DND-41 (cell line): ENCODE measurements at regions not wholly inside any gene's neighbourhood (a gene's known extent, or its start where the extent isn't known, plus 50 kb on each side); places are given as distances from the start of the nearest gene placed in this dataset.

ENCODE experiments used
- ATAC-seq: fragments of 200-7000 bp; cut with Tn5 transposase; 3 replicates; pipeline ENCODE4 v1.9.1; 2021; ENCODE audit warnings: low read depth; ENCODE audit not compliant: insufficient read depth
- DNase-seq: peaks from one replicate; pipeline ENCODE4 v3.0.0-alpha.2; 2020
- H2AFZ ChIP-seq: 2 replicates; pipeline ENCODE4 v1.6.0; 2012; ENCODE audit warnings: low read depth, low read length
- H3K27ac ChIP-seq: 2 replicates; pipeline ENCODE4 v1.5.1; 2012; ENCODE audit warnings: low read length, inconsistent platforms
- H3K27me3 ChIP-seq: fragments of 200-600 bp; sonication (generic); 2 replicates; pipeline ENCODE4 v1.6.0; 2012; ENCODE audit warnings: low read length, mild to moderate bottlenecking, inconsistent platforms; ENCODE audit not compliant: insufficient read depth, poor library complexity
- H3K36me3 ChIP-seq: 2 replicates; pipeline ENCODE4 v1.5.1; 2012; ENCODE audit warnings: low read length, inconsistent platforms; ENCODE audit not compliant: insufficient read depth
- H3K4me1 ChIP-seq: 2 replicates; pipeline ENCODE4 v1.5.1; 2012; ENCODE audit warnings: mild to moderate bottlenecking, low read length; ENCODE audit not compliant: insufficient read depth
- H3K4me2 ChIP-seq: 2 replicates; pipeline ENCODE4 v1.6.0; 2012; ENCODE audit warnings: mild to moderate bottlenecking, moderate library complexity, low read length, inconsistent platforms; ENCODE audit not compliant: insufficient read depth
- H3K4me3 ChIP-seq, 2 experiments: fragments of 200-600 bp in 1 of 2; shearing (Covaris generic) in 1 of 2; 2 replicates each; pipeline ENCODE4 v1.5.1; 2012 to 2016; ENCODE audit warnings: inconsistent platforms in 2 of 2, low read length in 2 of 2, mild to moderate bottlenecking in 2 of 2, low read depth in 1 of 2, moderate library complexity in 1 of 2
- H3K79me2 ChIP-seq: 2 replicates; pipeline ENCODE4 v1.6.0; 2012; ENCODE audit warnings: low read length, inconsistent platforms; ENCODE audit not compliant: insufficient read depth
- H3K9ac ChIP-seq: 2 replicates; pipeline ENCODE4 v1.6.0; 2012; ENCODE audit warnings: low read depth, mild to moderate bottlenecking, inconsistent platforms, low read length, moderate library complexity
- H3K9me3 ChIP-seq: 2 replicates; pipeline ENCODE4 v1.5.1; 2012; ENCODE audit warnings: low read length, moderate library complexity, mild to moderate bottlenecking, inconsistent platforms; ENCODE audit not compliant: insufficient read depth, severe bottlenecking
- H4K20me1 ChIP-seq: 2 replicates; pipeline ENCODE4 v1.6.0; 2012; ENCODE audit warnings: low read length; ENCODE audit not compliant: insufficient read depth
- CTCF ChIP-seq: IDR thresholded peaks from 2 replicates; pipeline ENCODE4 v1.5.1; 2012; ENCODE audit warnings: borderline replicate concordance, low read length, moderate library complexity, mild to moderate bottlenecking; ENCODE audit not compliant: poor library complexity, severe bottlenecking; ENCODE audit errors: extremely low read depth
- EZH2 ChIP-seq: IDR thresholded peaks from 3 replicates; pipeline ENCODE4 v1.6.1; 2012; ENCODE audit warnings: borderline replicate concordance, low read depth, mild to moderate bottlenecking, moderate library complexity, low read length, inconsistent platforms; ENCODE audit not compliant: severe bottlenecking

DNA sequence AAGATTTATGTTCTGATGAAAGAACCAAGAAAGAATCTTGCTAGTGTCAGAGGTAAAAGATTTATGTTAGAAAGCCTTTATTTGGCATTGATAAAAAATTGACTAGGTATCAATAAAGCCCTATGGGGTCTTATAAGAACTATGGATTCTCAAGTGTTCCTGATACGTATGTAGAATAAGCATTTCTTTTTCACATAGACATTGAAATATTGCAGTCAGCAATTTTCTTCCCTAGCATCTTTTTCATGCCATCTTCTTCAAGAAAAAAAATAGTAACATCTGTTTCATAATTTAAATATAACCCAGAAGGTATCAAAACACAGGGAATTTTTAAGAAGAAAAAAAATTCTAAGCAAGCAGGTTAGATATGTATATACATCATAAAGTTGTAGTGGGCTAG lies 230.6 kb downstream of the CENPW start:
- no peak overlapping the region for H3K4me2 ChIP-seq
- no peaks in the 10 kb centered on the region for H4K20me1 ChIP-seq
- H3K4me3 ChIP-seq, result no peak overlapping the region
- no peaks in the 10 kb centered on the region for H3K4me1 ChIP-seq
- no peak for TF ChIP-seq CTCF
- TF ChIP-seq EZH2, result no peak
- H2AFZ ChIP-seq, result no peak overlapping the region
- ATAC-seq (no peak), DNase-seq (no peak)
- no peaks in the 10 kb centered on the region for H3K79me2 ChIP-seq
- H3K9ac ChIP-seq, result no peak overlapping the region
- no peaks in the 10 kb centered on the region for H3K27me3 ChIP-seq
- H3K9me3 ChIP-seq, result no peaks in the 10 kb centered on the region
- H3K36me3 ChIP-seq, result no peaks in the 10 kb centered on the region
- no peak overlapping the region for H3K27ac ChIP-seq

- Histone ChIP-seq H4K20me1 (no peaks in the 10 kb centered on the region), H3K4me1 (no peaks in the 10 kb centered on the region), H3K4me3 (no peak overlapping the region), H3K9ac (no peak overlapping the region), H3K27me3 (no peaks in the 10 kb centered on the region), H3K27ac (no peak overlapping the region), H2AFZ (no peak overlapping the region), H3K4me2 (no peak overlapping the region), H3K36me3 (no peaks in the 10 kb centered on the region), H3K9me3 (no peaks in the 10 kb centered on the region), H3K79me2 (no peaks in the 10 kb centered on the region)
- ATAC-seq (no peak), DNase-seq (no peak)
- TF ChIP-seq EZH2 (no peak), CTCF (no peak)
These were observed 234.4 kb downstream of the CENPW start for GRCh38 chr6:126574301-126574700.

GRCh38 chr6:126581316-126581715 lies 241.4 kb downstream of the CENPW start:
- Histone ChIP-seq H4K20me1 (no peaks in the 10 kb centered on the region), H3K27ac (no peak overlapping the region), H3K9ac (no peak overlapping the region), H2AFZ (no peak overlapping the region), H3K36me3 (no peaks in the 10 kb centered on the region), H3K9me3 (no peaks in the 10 kb centered on the region), H3K79me2 (no peaks in the 10 kb centered on the region), H3K4me3 (no peak overlapping the region), H3K4me2 (no peak overlapping the region), H3K27me3 (no peaks in the 10 kb centered on the region), H3K4me1 (no peaks in the 10 kb centered on the region)
- ATAC-seq (no peak), DNase-seq (no peak)
- TF ChIP-seq EZH2, result no peak
- TF ChIP-seq CTCF, result no peak
